NCI-H82 (cell line): ENCODE measurements at regions not wholly inside any gene's neighbourhood (a gene's known extent, or its start where the extent isn't known, plus 50 kb on each side); places are given as distances from the start of the nearest gene placed in this dataset.
A peak's percentile ranks its signal among the peaks of the same experiment; 100 is the strongest.
"Not testable (repeated sequence)": the region's sequence is repeated elsewhere in the genome, so short reads cannot be mapped to it uniquely, and the experiment has no call there.

Experiments
- DNase-seq: peaks from one replicate; lab custom pipeline; 2025; lab: John Stamatoyannopoulos, UW

DNA sequence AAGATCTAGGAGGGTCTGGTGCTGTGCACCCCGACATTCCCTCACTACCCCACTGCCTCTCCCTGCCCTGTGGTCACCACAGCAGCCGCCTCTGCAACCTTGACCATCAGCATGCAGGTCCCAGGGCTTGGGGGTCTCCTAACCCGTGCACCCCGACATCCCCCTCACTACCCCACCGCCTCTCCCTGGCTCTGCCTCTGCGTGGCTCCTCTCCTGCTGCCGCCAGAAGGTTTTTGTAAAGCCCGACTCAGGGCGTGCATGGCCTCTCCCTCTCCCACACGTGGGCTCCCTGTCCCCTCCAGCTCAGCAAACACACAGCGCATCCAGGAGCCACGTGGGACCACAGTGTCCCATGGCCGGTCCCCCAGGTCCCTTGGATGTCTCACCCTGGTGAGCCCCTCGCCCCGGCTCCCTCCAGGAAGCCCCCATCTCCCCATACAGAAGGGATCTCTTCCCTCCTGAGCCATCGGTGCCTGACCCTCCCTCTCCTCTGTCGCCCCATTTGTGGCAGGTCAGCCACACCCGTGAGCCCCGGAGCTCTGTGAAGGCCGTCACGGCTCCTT, 112.5 kb upstream of the LPCAT1 start:
- DNase-seq: not testable (repeated sequence)

- not testable (repeated sequence) for DNase-seq
Observed at GRCh38 chr5:1635477-1635876, 111.7 kb upstream of the LPCAT1 start.

GRCh38 chr5:1634337-1634661, 110.5 kb upstream of the LPCAT1 start:
- DNase-seq: no peak

DNA sequence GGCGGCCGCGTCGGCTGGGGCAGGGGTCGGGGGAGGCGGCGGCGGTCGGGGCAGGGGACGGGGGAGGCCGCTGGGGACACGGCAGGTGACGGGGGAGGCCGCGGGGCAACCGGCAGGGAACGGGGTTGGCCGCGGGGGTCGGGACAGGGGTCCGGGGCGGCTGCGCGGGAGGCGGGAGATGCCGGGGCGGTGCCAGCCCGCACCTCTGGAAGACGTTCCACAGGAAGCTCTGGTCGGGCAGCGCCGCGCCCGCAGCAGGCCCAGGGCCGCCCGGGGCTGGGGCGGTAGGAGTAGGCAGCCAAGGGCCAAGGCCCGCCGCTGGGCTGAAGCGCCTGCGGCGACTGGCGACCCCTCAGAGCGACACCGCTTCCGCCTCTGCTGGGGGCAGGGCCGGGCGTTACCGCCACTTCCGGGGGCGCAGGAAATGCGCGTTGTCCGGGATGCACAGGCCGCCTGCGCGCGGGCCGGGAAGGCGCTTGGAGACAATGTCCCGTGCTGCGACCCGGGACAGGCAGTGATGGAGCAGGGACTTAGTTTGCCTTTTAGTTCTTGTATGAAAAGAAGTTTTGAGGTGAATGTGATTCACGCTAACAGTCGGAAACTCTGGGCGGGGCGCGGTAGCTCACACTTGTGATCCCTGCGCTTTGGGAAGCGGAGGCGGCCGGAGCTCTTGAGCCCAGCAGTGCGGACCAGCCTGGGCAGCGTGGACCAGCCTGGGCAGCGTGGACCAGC, 110.0 kb upstream of the LPCAT1 start:
- DNase-seq: peak; percentile 81

DNA sequence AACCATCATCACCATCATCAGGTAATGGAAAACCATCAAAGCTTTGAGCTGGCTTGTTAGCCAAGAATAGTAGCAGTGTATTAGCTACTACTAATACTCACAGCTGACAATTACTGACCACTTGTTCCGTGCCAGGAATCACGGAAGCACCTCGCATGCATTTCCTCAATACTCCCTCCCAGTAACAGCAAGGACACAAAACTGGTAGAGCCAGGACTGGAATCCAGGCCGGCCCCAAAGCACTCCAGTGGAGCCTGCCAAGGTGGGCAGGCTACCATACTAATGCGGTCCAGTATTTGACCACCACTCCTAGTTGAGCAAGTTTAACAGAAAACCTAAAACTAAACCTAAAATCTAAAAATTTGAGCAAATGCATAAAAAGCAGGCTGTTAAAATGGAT, 107.2 kb upstream of the LPCAT1 start:
- DNase-seq: not testable (repeated sequence)

DNA sequence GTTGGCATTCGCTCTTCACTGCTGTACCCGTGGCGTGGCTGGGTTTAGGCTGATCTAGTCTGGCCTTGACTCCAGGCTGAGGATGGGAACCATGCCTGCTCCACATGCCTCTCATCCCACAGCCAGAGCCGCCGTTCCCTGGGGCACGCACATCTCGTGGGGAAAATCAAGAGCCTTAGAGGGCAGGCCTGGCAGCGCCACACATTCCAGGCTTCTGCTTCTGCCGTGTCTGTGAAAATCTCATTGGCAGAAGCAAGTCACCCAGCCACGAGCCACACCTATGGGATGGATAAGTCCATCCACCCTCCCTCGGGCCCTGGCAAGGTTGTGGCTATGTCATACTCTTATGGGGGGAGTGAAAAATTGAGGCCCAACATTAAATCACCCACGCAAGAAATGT, 102.6 kb upstream of the LPCAT1 start:
- not testable (repeated sequence) for DNase-seq

DNA sequence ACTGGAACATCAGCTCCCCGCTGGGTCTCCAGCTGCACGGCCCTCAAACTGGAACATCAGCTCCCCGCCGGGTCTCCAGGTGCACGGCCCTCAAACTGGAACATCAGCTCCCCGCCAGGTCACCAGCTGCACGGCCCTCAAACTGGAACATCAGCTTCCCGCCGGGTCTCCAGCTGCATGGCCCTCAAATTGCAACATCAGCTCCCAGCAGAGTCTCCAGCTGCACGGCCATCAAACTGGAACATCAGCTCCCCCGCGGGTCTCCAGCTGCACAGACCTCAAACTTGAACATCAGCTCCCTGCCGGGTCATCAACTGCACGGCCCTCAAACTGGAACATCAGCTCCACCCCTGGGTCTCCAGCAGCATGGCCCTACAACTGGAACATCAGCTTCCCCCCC, 95.8 kb upstream of the LPCAT1 start:
- not testable (repeated sequence) for DNase-seq

GRCh38 chr5:1618296-1618865, 94.6 kb upstream of the LPCAT1 start:
- DNase-seq: not testable (repeated sequence)

DNA sequence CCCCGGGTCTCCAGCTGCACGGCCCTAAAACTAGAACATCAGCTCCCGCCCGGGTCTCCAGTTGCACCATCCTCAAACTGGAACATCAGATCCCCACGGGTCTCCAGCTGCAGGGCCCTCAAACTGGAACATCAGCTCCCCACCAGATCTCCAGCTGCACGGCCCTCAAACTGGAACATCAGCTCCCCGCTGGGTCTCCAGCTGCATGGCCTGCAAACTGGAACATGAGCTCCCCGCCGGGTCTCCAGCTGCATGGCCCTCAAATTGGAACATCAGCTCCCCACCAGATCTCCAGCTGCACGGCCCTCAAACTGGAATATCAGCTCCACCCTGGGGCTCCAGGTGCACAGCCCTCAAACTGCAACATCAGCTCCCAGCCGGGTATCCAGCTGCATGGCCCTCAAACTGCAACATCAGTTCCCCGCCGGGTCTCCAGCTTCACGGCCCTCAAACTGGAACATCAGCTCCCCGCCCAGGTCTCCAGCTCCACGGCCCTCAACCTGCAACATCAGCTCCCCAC, 93.5 kb upstream of the LPCAT1 start:
- not testable (repeated sequence) for DNase-seq

- not testable (repeated sequence) for DNase-seq
Observed at GRCh38 chr5:1613515-1613914, 89.8 kb upstream of the LPCAT1 start.

- DNase-seq: not testable (repeated sequence)
Observed at GRCh38 chr5:1610526-1610925, 86.8 kb upstream of the LPCAT1 start.

- DNase-seq: not testable (repeated sequence)
Observed at GRCh38 chr5:1609111-1609510, 85.4 kb upstream of the LPCAT1 start.

DNA sequence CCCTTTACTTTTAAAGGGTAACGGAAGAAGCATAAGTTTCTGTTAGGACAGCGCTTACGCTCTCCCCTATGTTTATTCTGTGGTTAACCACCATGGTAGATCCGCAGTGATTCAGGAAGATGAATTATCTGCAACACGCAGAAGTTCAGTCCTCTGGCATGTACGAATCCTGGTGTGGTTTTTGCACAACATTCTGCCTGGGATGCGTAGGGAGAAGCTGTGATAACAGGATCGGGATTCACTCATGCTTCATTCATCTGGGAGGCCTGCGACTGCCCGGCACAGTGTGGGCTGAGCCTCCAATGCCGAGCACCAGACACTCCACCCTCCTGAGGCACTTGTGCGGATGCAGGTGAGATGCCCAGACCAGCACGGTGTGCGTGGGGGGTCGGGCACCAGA, 84.6 kb upstream of the LPCAT1 start:
- not testable (repeated sequence) for DNase-seq

- not testable (repeated sequence) for DNase-seq
Observed at GRCh38 chr5:1606951-1607350, 83.2 kb upstream of the LPCAT1 start.

- not testable (repeated sequence) for DNase-seq
Observed at GRCh38 chr5:1603916-1604315, 80.2 kb upstream of the LPCAT1 start.

- DNase-seq: peak; percentile 74
Observed at GRCh38 chr5:1601565-1601964, 77.8 kb upstream of the LPCAT1 start.

- DNase-seq: peak; percentile 47
Observed at GRCh38 chr5:1598950-1599737, 75.4 kb upstream of the LPCAT1 start.

GRCh38 chr5:1597093-1597473, 73.3 kb upstream of the LPCAT1 start:
- peak; percentile 33 for DNase-seq

DNA sequence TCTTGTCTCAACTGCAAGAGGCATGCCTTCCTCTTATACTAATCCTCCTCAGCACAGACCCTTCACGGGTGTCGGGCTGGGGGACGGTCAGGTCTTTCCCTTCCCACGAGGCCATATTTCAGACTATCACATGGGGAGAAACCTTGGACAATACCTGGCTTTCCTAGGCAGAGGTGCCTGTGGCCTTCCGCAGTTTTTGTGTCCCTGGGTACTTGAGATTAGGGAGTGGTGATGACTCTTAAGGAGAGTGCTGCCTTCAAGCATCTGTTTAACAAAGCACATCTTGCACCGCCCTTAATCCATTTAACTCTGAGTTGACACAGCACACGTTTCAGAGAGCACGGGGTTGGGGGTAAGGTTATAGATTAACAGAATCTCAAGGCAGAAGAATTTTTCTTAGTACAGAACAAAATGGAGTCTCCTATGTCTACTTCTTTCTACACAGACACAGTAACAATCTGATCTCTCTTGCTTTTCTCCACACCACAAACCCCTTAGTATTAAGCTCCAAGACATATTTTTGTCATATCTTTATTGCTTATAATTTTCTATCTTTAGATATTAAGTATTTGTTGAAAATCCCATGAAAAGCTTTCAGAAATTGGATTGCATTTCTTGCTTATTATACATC, 72.8 kb upstream of the LPCAT1 start:
- not testable (repeated sequence) for DNase-seq

DNA sequence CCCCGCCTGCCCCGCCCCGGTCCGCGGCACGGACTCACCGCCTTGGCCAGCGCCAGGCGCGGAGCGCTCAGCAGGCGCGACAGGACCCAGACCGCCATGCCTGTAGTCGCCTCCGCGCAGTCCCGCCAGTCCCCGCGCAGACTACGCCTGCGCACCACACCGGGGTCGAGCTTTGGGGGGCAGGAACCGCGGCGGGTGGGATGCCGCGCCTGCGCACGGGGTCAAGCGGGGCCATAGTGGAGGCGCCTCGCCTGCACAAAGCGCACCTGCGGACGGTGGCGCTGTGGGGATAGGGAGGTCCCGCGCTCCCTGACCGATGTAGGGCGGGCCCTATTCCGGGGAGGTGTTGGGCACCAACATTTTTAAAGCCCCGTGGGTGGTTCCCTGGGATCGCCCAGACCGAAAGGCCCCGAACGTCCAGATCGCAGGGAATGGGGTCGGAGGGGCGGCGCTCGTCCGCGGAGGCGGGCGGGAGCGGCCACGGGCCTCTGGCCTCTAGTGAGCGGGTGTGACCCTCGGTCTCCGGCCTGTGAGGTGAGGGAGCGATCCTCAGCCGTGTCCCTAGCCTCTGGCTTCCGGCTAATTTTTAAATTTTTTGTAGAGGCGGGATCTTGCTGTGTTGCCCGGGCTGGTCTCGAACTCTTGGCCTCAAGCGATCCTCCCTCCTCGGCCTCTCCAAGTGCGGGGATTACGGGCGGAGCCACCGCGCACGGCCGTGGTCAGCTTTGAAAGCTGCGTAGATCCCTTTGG, 70.8 kb upstream of the LPCAT1 start:
- peak; percentile 91 for DNase-seq

DNA sequence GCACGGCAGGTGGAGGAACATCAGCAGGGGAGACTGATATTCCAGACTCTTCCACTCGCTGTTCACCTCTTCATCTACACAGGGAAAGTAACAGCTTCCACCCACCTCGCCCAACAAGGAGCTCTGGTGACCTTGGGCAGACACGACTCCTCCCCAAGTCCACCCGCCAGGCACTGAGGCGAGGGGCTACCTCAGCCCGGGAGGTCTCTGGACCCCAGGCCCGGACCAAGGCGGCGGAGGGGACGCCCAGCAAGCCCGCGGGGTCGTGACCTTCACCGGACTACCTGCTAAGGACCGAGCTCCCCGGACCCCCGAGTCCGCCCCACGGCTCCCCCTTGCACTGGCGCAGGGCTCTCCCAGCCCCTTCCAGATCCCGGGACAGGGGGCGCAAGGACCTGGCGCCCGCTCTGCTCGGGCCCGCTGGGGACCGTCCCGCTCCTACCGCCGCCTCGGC, 70.2 kb upstream of the LPCAT1 start:
- DNase-seq: peak; percentile 32
